ENCODE measurements at regions not wholly inside any gene's neighbourhood (a gene's known extent, or its start where the extent isn't known, plus 50 kb on each side); places are given as distances from the start of the nearest gene placed in this dataset.

GRCh38 chr17:83028851-83029250 lies 50.6 kb upstream of the METRNL start:
- Histone ChIP-seq H3K9me3 (replicated peaks; ENCODE audit: control insufficient read depth, insufficient read depth, low read depth, low read length) (no peaks in the 10 kb centered on the region), H3K4me1 (replicated peaks in 1 of 2; ENCODE audit: control insufficient read depth in 2 of 2, insufficient read depth in 2 of 2, low read length in 2 of 2) (peaks cover 0 to 12% of the 10 kb centered on the region in 2 experiments; a peak in 2 of 5 replicates), H2AFZ (ENCODE audit: low read depth, low read length) (no peak overlapping the region), H3K4me2 (ENCODE audit: insufficient read depth, low read length) (no peak overlapping the region), H3K79me2 (ENCODE audit: control insufficient read depth, insufficient read depth, low read length) (no peaks in the 10 kb centered on the region), H3K9ac (ENCODE audit: insufficient read depth in 1 of 2, low read depth in 2 of 2, low read length in 2 of 2) (no peak overlapping the region), H4K20me1 (replicated peaks; ENCODE audit: control insufficient read depth, insufficient read depth, low read length) (no peaks in the 10 kb centered on the region), H3K9me1 (ENCODE audit: control insufficient read depth, insufficient read depth, low read length) (no peaks in the 10 kb centered on the region), H3K27me3 (ENCODE audit: control insufficient read depth in 2 of 2, insufficient read depth in 2 of 2, low read length in 2 of 2) (no peaks in the 10 kb centered on the region), H3K27ac (ENCODE audit: extremely low read depth, low read depth, low read length) (no peak overlapping the region), H3K36me3 (ENCODE audit: control insufficient read depth, insufficient read depth, low read length) (peaks cover 11% of the 10 kb centered on the region; the same call in 2 of the 3 replicates), H3K4me3 (no peak overlapping the region)
- ChIA-PET POLR2A (no interaction called here), CTCF (ENCODE audit: low intra/inter-chr PET ratio) (no interaction called here)
- ATAC-seq = no peak
- WGBS (ENCODE audit: insufficient coverage, low coverage, missing lambda C conversion rate) = 83% methylated on average over 17 of the region's 17 CpGs
- DNase-seq (ENCODE audit: extremely low read depth in 1 of 4, low spot score in 3 of 4) = no peak
- TF ChIP-seq SMARCE1 (IDR thresholded peaks at IDR 0.05) (no peak), NCOR1 (IDR thresholded peaks at IDR 0.05) (no peak), KDM1A (IDR thresholded peaks at IDR 0.05) (no peak), MTA1 (IDR thresholded peaks at IDR 0.05; ENCODE audit: borderline replicate concordance) (no peak), RCOR1 (IDR thresholded peaks at IDR 0.05; ENCODE audit: borderline replicate concordance in 1 of 2, low read depth in 2 of 2, low read length in 2 of 2) (no peak), NEUROD1 (IDR thresholded peaks at IDR 0.05; ENCODE audit: borderline replicate concordance, low read depth, low read length, partially characterized antibody) (no peak), ZBTB43 (CRISPR knock-in tag; IDR thresholded peaks at IDR 0.05) (no peak), RBM22 (IDR thresholded peaks at IDR 0.05; ENCODE audit: low read depth, low read length, poor library complexity, severe bottlenecking) (no peak), ZC3H4 (CRISPR knock-in tag; IDR thresholded peaks at IDR 0.05; ENCODE audit: borderline replicate concordance) (no peak)
- BruUV-seq (replicated peaks) = no TSS peak
- FAIRE-seq = no peak
- intact Hi-C loops (cut with micrococcal nuclease) (no loop called here), in situ Hi-C loops (cut with MboI) (no loop called here)

All from K562 (cell line).